ENCODE measurements at regions not wholly inside any gene's neighbourhood (a gene's known extent, or its start where the extent isn't known, plus 50 kb on each side); places are given as distances from the start of the nearest gene placed in this dataset.
A peak's percentile ranks its signal among the peaks of the same experiment; 100 is the strongest.

GRCh38 chr20:19885594-19885938 lies 127.5 kb downstream of the RIN2 start:
- no peaks in the 10 kb centered on the region for H3K27me3 ChIP-seq (ENCODE audit: control insufficient read depth, insufficient read depth, low read length)
- H3K36me3 ChIP-seq (ENCODE audit: control insufficient read depth, insufficient read depth, low read length): no peaks in the 10 kb centered on the region
- no peak for TF ChIP-seq CTCF (IDR thresholded peaks at IDR 0.05; ENCODE audit: insufficient read depth, low read depth, low read length)
- ChIA-PET POLR2A (no interaction called here), CTCF (interaction anchor here (1.9 kb wide), 1 partner anchor 193 kb away, joined by 6 read pairs; no protein-coding TSS in a partner anchor)
- no peak overlapping the region for H3K4me3 ChIP-seq (ENCODE audit: low read depth, low read length)
- DNase-seq (ENCODE audit: low read depth): no peak

- no peak for DNase-seq (ENCODE audit: low read depth)
These were observed 128.0 kb downstream of the RIN2 start for GRCh38 chr20:19885939-19886660.

GRCh38 chr20:19886661-19887288 lies 128.7 kb downstream of the RIN2 start:
- no peak for DNase-seq (ENCODE audit: low read depth)
- Histone ChIP-seq H3K36me3 (ENCODE audit: control insufficient read depth, insufficient read depth, low read length) (no peaks in the 10 kb centered on the region; the same call in 1 of the 2 replicates), H3K27me3 (ENCODE audit: control insufficient read depth, insufficient read depth, low read length) (no peaks in the 10 kb centered on the region), H3K4me3 (ENCODE audit: low read depth, low read length) (no peak overlapping the region)
- TF ChIP-seq CTCF (IDR thresholded peaks at IDR 0.05; ENCODE audit: insufficient read depth, low read depth, low read length): 0 out of 2 replicates have a peak, but pooled peaks have one; percentile 18
- POLR2A ChIA-PET: no interaction called here
- CTCF ChIA-PET: interaction anchor here (0.6 to 1.1 kb wide), 4 partner anchors 16 to 199 kb away, joined by 3 read pairs; no protein-coding TSS in a partner anchor

More at GRCh38 chr20:19885939-19886660, 128.0 kb downstream of the RIN2 start:
- POLR2A ChIA-PET: no interaction called here
- CTCF ChIA-PET: interaction anchor here (0.6 to 1.1 kb wide), 3 partner anchors 17 to 198 kb away, joined by 3 read pairs; no protein-coding TSS in a partner anchor
- H3K36me3 ChIP-seq (ENCODE audit: control insufficient read depth, insufficient read depth, low read length): no peaks in the 10 kb centered on the region; the same call in 1 of the 2 replicates
- H3K27me3 ChIP-seq (ENCODE audit: control insufficient read depth, insufficient read depth, low read length): no peaks in the 10 kb centered on the region
- H3K4me3 ChIP-seq (ENCODE audit: low read depth, low read length): 0 out of 2 replicates have a peak overlapping the region, but pooled peaks have one; percentile 6
- no peak for TF ChIP-seq CTCF (IDR thresholded peaks at IDR 0.05; ENCODE audit: insufficient read depth, low read depth, low read length)

- CTCF ChIA-PET: interaction anchor here (0.8 kb wide), 1 partner anchor 59 kb away, joined by 3 read pairs; no protein-coding TSS in a partner anchor
These were observed 129.4 kb upstream of the NAA20 start for GRCh38 chr20:19887556-19888268.

More at GRCh38 chr20:19887556-19888268, 129.4 kb upstream of the NAA20 start:
- DNase-seq (ENCODE audit: low read depth): no peak
- no peaks in the 10 kb centered on the region for H3K27me3 ChIP-seq (ENCODE audit: control insufficient read depth, insufficient read depth, low read length)
- POLR2A ChIA-PET: no interaction called here
- no peaks in the 10 kb centered on the region; the same call in 1 of the 2 replicates for H3K36me3 ChIP-seq (ENCODE audit: control insufficient read depth, insufficient read depth, low read length)
- no peak for TF ChIP-seq CTCF (IDR thresholded peaks at IDR 0.05; ENCODE audit: insufficient read depth, low read depth, low read length)
- H3K4me3 ChIP-seq (ENCODE audit: low read depth, low read length): no peak overlapping the region
